IPS-NIHi7 (cell line): ENCODE measurements at regions not wholly inside any gene's neighbourhood (a gene's known extent, or its start where the extent isn't known, plus 50 kb on each side); places are given as distances from the start of the nearest gene placed in this dataset.
"Not testable (repeated sequence)": the region's sequence is repeated elsewhere in the genome, so short reads cannot be mapped to it uniquely, and the experiment has no call there.

Source experiments
- DNase-seq: peaks from one replicate; pipeline ENCODE4 v3.0.0; 2012; ENCODE audit warnings: mixed read lengths; ENCODE audit errors: extremely low spot score

DNA sequence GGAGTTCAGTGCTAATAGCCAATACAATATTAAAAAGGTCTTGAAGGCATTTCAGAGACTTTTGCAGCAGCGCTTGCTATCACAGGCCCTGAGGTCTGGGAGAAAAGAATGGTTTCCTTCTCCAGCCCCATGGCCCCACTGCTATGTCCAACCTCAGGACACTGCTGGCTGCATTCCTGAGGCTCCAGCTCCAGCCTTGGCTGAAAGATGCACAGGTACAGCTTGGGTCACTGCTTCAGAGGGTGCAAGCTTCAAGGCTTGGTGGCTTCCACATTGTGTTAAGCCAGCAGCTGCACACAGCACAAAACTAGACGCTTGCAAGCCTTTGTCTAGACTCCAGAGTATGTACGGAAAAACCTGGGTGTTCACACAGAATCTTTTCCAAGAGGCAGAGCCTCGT lies 589.2 kb downstream of the CWH43 start:
- DNase-seq: not testable (repeated sequence)

GRCh38 chr4:49578371-49578770 lies 592.3 kb downstream of the CWH43 start:
- DNase-seq: not testable (repeated sequence)

DNA sequence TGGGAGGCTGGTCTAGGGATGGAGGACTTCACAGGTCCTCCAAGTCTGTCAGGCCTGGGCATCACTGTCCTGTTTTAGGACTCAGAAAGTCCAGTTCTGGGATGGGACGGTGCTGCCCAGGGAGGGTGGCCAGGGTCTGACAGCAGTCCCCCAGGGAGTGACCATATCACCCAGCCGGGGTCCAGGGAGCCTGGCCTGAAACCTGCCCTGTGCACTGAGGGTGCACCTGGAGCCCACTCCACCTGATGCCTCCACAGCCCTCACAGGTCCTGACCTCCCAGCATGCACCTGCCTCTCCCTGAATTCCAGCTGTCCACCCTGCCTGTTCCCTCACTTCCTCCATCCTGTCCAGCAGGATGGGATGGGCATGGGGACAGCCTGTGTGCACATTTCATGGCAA lies 592.8 kb downstream of the CWH43 start:
- not testable (repeated sequence) for DNase-seq

- DNase-seq: not testable (repeated sequence)
Measured at GRCh38 chr4:49580166-49580565, 594.1 kb downstream of the CWH43 start.

GRCh38 chr4:49588401-49588800 lies 602.3 kb downstream of the CWH43 start:
- not testable (repeated sequence) for DNase-seq

DNA sequence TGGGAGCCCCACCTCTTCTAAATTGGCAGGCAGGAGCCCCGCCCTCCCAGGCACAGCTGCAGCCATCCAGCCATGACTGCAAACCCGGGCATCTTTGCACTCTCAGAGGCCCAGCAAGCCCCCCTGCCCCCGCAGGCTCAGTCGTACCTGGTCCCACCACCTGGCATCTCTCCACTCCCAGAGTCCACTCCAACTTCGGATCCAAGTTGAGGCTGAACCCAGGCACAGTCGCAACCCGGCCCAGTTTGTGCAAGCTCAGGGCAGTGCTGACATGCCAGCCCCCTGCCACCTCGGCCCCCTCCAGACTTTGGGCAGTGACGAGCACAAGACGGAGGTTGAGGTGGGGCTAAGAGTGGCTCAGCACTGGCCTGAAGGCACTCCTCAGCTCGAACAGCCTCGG lies 632.4 kb downstream of the CWH43 start:
- DNase-seq: not testable (repeated sequence)

DNA sequence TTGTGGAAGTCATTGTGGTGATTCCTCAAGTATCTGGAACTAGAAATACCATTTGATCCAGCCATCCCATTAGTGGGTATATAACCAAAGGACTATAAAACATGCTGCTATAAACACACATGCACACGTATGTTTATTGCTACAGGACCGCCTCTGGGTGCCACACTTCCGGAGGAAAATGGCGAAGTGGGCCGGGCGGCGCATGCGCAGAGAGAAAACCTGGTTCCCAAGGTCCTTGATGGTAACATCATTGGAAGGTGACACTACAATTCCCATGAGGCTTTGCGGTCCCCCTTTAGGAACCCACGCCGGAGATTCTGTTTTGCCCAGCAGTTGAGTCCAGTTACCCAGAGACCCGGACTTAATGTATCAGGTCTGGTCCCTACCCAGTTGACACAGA lies 640.4 kb downstream of the CWH43 start:
- not testable (repeated sequence) for DNase-seq
